Body of pancreas (tissue), 4 donors: ENCODE measurements at regions not wholly inside any gene's neighbourhood (a gene's known extent, or its start where the extent isn't known, plus 50 kb on each side); places are given as distances from the start of the nearest gene placed in this dataset.

Source experiments
- POLR2A ChIP-seq, 3 donors: fragments of 450-650 bp; IDR thresholded peaks; one replicate each; pipeline ENCODE4 v1.6.1; 2016; ENCODE audit warnings: antibody characterized with exemption in 3 of 3, mild to moderate bottlenecking in 2 of 3
- TF ChIP-seq, protein P1 (sequence below), 7 experiments: fragments of 450-650 bp in 4 of 7; fragments of 200-600 bp in 3 of 7; sonication (generic) in 3 of 7; IDR thresholded peaks; one replicate each; pipeline ENCODE4 v1.5.1; 2016 to 2019; ENCODE audit warnings: antibody characterized with exemption in 7 of 7

GRCh38 chr20:54283253-54283652 is 75.4 kb downstream of the PFDN4 start:
- TF ChIP-seq, protein P1, sequence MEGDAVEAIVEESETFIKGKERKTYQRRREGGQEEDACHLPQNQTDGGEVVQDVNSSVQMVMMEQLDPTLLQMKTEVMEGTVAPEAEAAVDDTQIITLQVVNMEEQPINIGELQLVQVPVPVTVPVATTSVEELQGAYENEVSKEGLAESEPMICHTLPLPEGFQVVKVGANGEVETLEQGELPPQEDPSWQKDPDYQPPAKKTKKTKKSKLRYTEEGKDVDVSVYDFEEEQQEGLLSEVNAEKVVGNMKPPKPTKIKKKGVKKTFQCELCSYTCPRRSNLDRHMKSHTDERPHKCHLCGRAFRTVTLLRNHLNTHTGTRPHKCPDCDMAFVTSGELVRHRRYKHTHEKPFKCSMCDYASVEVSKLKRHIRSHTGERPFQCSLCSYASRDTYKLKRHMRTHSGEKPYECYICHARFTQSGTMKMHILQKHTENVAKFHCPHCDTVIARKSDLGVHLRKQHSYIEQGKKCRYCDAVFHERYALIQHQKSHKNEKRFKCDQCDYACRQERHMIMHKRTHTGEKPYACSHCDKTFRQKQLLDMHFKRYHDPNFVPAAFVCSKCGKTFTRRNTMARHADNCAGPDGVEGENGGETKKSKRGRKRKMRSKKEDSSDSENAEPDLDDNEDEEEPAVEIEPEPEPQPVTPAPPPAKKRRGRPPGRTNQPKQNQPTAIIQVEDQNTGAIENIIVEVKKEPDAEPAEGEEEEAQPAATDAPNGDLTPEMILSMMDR (IDR thresholded peaks at IDR 0.05) = no peak
- TF ChIP-seq POLR2A (IDR thresholded peaks at IDR 0.05) = no peak
